Fibroblast of lung (primary cell): ENCODE measurements at regions not wholly inside any gene's neighbourhood (a gene's known extent, or its start where the extent isn't known, plus 50 kb on each side); places are given as distances from the start of the nearest gene placed in this dataset.

Experiments
- CTCF ChIP-seq, 2 donors: IDR thresholded peaks in 1 of 2; conservative IDR thresholded peaks in 1 of 2; 1 replicate in 1 of 2; 2 replicates in 1 of 2; pipeline ENCODE4 v1.5.1; 2011 to 2012; ENCODE audit warnings: low read length in 2 of 2, control low read depth in 1 of 2, inconsistent platforms in 1 of 2, low read depth in 1 of 2, mild to moderate bottlenecking in 1 of 2
- EZH2 ChIP-seq: IDR thresholded peaks from 2 replicates; pipeline ENCODE4 v1.5.1; 2012; ENCODE audit warnings: low read length, control low read depth, mild to moderate bottlenecking; ENCODE audit errors: missing control alignments

- TF ChIP-seq CTCF (conservative IDR thresholded peaks at IDR 0.05 in 1 of 2, IDR thresholded peaks at IDR 0.05 in 1 of 2; ENCODE audit: low read depth in 1 of 2, low read length in 2 of 2) (no peak), EZH2 (no peak)
Measured at GRCh38 chr18:47594621-47595086, 335.8 kb downstream of the SMAD2 start.
